HFF-Myc (cell line): ENCODE measurements at regions not wholly inside any gene's neighbourhood (a gene's known extent, or its start where the extent isn't known, plus 50 kb on each side); places are given as distances from the start of the nearest gene placed in this dataset.

Source experiments
- DNase-seq: peaks from one replicate; pipeline ENCODE4 v3.0.0-alpha.2; 2011; ENCODE audit warnings: low read depth; ENCODE audit errors: extremely low read depth
- H3K4me3 ChIP-seq: replicated peaks from 2 replicates; pipeline ENCODE4 v1.5.1; 2011; ENCODE audit warnings: low read depth, mild to moderate bottlenecking, control low read depth, low read length
- TF ChIP-seq, protein P1 (sequence below): IDR thresholded peaks from 2 replicates; pipeline ENCODE4 v1.5.1; 2012; ENCODE audit warnings: mild to moderate bottlenecking, low read depth, low read length, control low read depth; ENCODE audit errors: missing control alignments

DNA sequence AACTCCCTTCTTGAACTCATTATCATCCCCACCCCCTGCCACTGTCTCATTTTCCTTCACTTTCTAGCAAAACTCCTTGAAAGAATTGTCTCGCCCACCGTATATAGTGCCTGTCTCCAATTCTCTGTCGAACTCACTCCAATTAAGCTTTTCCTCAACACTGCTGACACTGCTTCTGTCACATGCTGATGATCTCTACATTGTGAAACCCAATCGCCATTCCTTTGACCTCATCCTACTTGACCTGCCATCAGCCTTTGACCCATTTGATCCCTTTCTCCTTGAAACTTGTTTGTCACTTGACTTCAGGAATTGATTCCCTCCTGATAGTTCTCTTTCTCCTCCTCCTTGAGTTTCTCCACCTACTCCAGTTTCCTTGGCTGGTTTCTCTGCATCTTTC lies 54.8 kb downstream of the CCDC71L start:
- no peak overlapping the region for H3K4me3 ChIP-seq
- TF ChIP-seq, protein P1, sequence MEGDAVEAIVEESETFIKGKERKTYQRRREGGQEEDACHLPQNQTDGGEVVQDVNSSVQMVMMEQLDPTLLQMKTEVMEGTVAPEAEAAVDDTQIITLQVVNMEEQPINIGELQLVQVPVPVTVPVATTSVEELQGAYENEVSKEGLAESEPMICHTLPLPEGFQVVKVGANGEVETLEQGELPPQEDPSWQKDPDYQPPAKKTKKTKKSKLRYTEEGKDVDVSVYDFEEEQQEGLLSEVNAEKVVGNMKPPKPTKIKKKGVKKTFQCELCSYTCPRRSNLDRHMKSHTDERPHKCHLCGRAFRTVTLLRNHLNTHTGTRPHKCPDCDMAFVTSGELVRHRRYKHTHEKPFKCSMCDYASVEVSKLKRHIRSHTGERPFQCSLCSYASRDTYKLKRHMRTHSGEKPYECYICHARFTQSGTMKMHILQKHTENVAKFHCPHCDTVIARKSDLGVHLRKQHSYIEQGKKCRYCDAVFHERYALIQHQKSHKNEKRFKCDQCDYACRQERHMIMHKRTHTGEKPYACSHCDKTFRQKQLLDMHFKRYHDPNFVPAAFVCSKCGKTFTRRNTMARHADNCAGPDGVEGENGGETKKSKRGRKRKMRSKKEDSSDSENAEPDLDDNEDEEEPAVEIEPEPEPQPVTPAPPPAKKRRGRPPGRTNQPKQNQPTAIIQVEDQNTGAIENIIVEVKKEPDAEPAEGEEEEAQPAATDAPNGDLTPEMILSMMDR: no peak
- no peak for DNase-seq

DNA sequence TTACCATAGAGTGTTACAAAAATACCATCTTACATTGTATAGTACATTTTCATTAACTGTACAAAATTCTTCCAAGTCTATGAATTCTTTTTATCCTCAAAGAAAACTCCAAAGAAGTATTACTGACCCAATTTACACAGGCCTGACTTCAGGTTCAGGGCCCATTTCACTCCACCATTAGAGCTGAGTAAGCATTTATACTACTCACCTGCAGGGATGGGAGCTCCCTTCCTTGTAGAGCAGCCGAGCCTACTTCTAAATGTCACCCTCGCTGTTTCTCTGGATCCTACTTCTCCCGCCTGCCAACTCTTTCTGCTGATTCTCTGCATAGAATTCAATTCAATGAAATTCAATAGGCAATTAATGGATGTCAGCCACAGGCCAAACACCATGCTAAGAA lies 56.0 kb downstream of the CCDC71L start:
- TF ChIP-seq, protein P1: no peak
- no peak overlapping the region for H3K4me3 ChIP-seq
- DNase-seq: no peak

DNA sequence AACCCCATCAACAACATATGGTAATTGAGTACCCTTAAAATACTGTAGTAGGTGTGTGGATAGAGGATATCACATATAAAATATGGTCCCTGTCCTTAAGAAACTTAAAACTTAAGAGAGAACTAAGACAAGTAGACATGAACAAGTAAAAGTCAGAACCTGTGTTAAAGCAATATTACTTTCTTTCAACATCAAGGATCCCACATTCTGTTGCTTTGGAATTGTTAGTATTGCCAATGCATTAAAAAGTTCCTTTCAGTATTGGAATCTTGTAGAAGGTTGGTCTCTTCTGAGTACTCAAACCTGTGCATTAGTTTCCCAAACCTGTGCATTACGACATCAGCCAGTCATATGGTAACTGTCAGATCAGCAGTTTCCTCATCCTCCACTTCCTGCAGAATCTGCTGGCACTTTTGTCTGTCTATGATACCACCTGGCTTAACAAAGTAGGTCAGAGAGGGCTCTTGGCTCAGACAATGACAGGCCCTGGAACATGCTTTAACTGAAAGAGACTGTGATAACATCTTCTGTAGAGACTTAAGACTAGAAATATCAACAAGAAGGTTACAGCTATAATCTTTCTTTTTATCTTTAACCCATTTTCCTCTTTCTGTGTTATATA lies 56.5 kb downstream of the CCDC71L start:
- TF ChIP-seq, protein P1: no peak
- no peak overlapping the region for H3K4me3 ChIP-seq
- no peak for DNase-seq

DNA sequence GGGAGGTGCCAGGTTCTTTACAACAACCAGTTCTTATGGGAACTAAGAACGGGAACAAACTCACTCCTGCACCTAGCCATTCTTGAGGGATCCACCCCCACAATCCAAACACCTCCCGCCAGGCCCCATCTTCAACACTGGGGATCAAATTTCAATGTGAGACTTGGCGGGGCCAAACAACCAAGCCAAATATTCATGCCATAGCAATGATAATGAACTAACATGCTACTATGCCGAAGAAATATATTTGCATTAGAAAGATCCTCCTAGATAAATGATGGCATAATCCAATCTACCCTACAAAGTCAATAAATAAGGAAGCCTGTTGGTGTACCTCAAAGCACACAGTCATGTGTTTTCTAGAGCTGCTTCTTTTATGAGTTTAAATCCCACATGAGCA lies 57.6 kb downstream of the CCDC71L start:
- TF ChIP-seq, protein P1: no peak
- H3K4me3 ChIP-seq: no peak overlapping the region
- DNase-seq: no peak

DNA sequence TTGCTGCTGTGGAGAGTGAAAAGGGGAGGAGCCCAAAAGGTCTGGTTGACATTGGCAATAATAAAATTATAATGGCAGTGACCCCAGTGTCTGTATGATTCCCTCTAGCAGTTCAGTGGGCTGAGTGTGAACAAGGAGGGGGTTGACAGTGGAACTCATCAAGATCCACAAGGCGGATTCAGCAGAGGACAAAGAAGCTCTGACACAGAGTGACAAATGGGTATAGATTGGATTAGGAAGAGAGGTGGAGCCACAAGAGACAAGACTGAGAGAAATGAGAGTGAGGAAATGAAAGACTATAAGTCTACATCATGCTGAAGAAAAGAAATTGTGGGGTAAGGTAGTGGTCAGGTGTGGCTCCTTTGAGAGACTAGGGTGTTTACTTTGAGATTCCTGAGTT lies 58.9 kb downstream of the CCDC71L start:
- DNase-seq: no peak
- TF ChIP-seq, protein P1: no peak
- no peak overlapping the region for H3K4me3 ChIP-seq

DNA sequence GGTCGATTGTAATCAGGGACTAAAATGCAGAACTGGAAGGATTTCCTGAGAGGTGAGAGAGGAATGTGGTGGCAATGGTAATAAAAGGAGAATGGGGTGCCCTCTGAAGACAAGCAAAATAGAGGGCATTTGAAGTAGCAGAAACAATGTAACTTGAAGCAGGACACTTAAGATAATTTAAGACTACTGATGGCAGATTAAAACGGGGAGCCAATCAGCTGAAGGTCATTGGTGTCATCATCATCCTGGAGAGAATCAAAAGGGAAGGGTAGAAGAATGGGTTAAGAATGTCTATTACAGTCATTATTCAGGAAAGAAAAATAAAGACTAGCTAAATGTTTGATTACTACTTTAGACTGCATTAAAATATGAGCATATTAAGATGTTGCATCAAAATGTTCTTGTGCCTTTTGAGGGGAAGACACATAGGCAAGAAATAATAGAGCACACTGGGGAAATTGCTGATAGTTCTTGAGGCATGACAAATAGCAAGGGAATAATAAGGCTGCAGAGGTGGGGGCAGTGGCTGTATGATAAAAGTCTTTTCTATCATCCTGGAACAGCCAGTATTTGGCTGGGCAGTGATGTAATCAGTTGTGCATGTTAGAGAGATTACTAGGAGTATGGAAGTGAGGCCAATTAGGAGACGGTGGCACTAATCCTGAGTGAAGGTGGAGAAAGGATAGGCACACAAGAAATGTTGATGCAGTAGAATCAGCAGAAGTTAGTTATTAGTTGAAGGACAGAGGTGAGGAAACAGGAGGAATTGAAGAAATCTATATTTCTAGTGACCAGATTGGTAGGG lies 60.2 kb downstream of the CCDC71L start:
- DNase-seq: no peak
- TF ChIP-seq, protein P1: no peak
- no peak overlapping the region for H3K4me3 ChIP-seq
